Fibroblast of lung (primary cell): ENCODE measurements at regions not wholly inside any gene's neighbourhood (a gene's known extent, or its start where the extent isn't known, plus 50 kb on each side); places are given as distances from the start of the nearest gene placed in this dataset.

Experiments
- DNase-seq, 2 donors: peaks; one replicate each; pipeline versions ENCODE4 v3.0.0 to v3.0.0-alpha.2; 2010; ENCODE audit warnings: low read depth in 2 of 2
- H2AFZ ChIP-seq: 2 replicates; pipeline ENCODE4 v1.5.1; 2012; ENCODE audit warnings: low read length, control low read depth, inconsistent platforms
- H3K27ac ChIP-seq: 2 replicates; pipeline ENCODE4 v1.5.1; 2011; ENCODE audit warnings: low read length, control low read depth; ENCODE audit not compliant: insufficient read depth
- H3K27me3 ChIP-seq: 2 replicates; pipeline ENCODE4 v1.5.1; 2011; ENCODE audit warnings: mild to moderate bottlenecking, low read length; ENCODE audit not compliant: control insufficient read depth, insufficient read depth
- H3K36me3 ChIP-seq: 2 replicates; pipeline ENCODE4 v1.5.1; 2011; ENCODE audit warnings: low read length; ENCODE audit not compliant: control insufficient read depth, insufficient read depth
- H3K4me1 ChIP-seq: 2 replicates; pipeline ENCODE4 v1.5.1; 2011; ENCODE audit warnings: low read length; ENCODE audit not compliant: control insufficient read depth, insufficient read depth; ENCODE audit errors: extremely low read depth
- H3K4me2 ChIP-seq: 2 replicates; pipeline ENCODE4 v1.5.1; 2011; ENCODE audit warnings: low read length, control low read depth; ENCODE audit not compliant: insufficient read depth; ENCODE audit errors: extremely low read depth
- H3K4me3 ChIP-seq, 4 experiments: fragments of 200-600 bp in 1 of 4; sonication (generic) in 1 of 4; replicated peaks in 1 of 4; 2 replicates each; pipeline ENCODE4 v1.5.1; 2011 to 2016; ENCODE audit warnings: low read length in 4 of 4, low read depth in 3 of 4, mild to moderate bottlenecking in 3 of 4, control low read depth in 2 of 4, inconsistent platforms in 1 of 4, mixed read lengths in 1 of 4; ENCODE audit not compliant: insufficient read depth in 1 of 4; ENCODE audit errors: control extremely low read depth in 1 of 4
- H3K79me2 ChIP-seq: 2 replicates; pipeline ENCODE4 v1.5.1; 2012; ENCODE audit warnings: mild to moderate bottlenecking, low read length, inconsistent platforms; ENCODE audit not compliant: control insufficient read depth, insufficient read depth
- H3K9ac ChIP-seq: 2 replicates; pipeline ENCODE4 v1.5.1; 2011; ENCODE audit warnings: mild to moderate bottlenecking, low read length, control low read depth; ENCODE audit not compliant: insufficient read depth
- H3K9me3 ChIP-seq: 2 replicates; pipeline ENCODE4 v1.5.1; 2012; ENCODE audit warnings: low read depth, low read length; ENCODE audit not compliant: control insufficient read depth, insufficient read depth
- H4K20me1 ChIP-seq: 2 replicates; pipeline ENCODE4 v1.5.1; 2011; ENCODE audit warnings: low read length; ENCODE audit not compliant: control insufficient read depth, insufficient read depth; ENCODE audit errors: extremely low read depth
- EZH2 ChIP-seq: IDR thresholded peaks from 2 replicates; pipeline ENCODE4 v1.5.1; 2012; ENCODE audit warnings: low read length, control low read depth, mild to moderate bottlenecking; ENCODE audit errors: missing control alignments
- TF ChIP-seq, protein P1 (sequence below), 2 donors: IDR thresholded peaks in 1 of 2; conservative IDR thresholded peaks in 1 of 2; 1 replicate in 1 of 2; 2 replicates in 1 of 2; pipeline ENCODE4 v1.5.1; 2011 to 2012; ENCODE audit warnings: low read length in 2 of 2, control low read depth in 1 of 2, inconsistent platforms in 1 of 2, low read depth in 1 of 2, mild to moderate bottlenecking in 1 of 2

DNA sequence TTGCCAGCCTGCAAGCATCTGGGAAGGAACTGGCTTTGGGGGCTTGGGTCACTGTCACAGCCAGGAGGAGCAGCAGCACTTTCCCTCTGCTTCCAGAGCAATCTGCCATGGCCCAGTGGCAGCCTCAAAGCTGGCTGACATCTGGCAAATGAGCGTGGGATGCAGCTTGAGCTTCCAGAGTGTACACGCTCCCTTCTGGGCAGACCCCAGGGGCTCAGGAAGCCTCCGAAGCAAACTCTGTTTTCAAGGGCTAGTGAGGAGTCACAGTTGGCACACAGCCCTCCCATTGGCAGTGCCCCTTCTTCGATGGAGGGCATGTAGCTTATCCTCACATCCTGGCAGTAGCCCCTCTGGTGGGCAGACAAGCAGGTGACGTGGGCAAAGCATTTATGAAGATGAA is 249.6 kb downstream of the ENGASE start:
- Histone ChIP-seq H3K79me2 (no peaks in the 10 kb centered on the region), H3K36me3 (no peaks in the 10 kb centered on the region), H3K4me1 (no peaks in the 10 kb centered on the region), H4K20me1 (no peaks in the 10 kb centered on the region), H2AFZ (no peak overlapping the region), H3K4me3 (no peak overlapping the region), H3K9ac (no peak overlapping the region), H3K4me2 (no peak overlapping the region), H3K27ac (no peak overlapping the region), H3K9me3 (no peaks in the 10 kb centered on the region), H3K27me3 (no peaks in the 10 kb centered on the region)
- no peak for TF ChIP-seq EZH2
- TF ChIP-seq, protein P1, sequence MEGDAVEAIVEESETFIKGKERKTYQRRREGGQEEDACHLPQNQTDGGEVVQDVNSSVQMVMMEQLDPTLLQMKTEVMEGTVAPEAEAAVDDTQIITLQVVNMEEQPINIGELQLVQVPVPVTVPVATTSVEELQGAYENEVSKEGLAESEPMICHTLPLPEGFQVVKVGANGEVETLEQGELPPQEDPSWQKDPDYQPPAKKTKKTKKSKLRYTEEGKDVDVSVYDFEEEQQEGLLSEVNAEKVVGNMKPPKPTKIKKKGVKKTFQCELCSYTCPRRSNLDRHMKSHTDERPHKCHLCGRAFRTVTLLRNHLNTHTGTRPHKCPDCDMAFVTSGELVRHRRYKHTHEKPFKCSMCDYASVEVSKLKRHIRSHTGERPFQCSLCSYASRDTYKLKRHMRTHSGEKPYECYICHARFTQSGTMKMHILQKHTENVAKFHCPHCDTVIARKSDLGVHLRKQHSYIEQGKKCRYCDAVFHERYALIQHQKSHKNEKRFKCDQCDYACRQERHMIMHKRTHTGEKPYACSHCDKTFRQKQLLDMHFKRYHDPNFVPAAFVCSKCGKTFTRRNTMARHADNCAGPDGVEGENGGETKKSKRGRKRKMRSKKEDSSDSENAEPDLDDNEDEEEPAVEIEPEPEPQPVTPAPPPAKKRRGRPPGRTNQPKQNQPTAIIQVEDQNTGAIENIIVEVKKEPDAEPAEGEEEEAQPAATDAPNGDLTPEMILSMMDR (conservative IDR thresholded peaks at IDR 0.05 in 1 of 2, IDR thresholded peaks at IDR 0.05 in 1 of 2; ENCODE audit: low read depth in 1 of 2, low read length in 2 of 2): no peak
- DNase-seq: no peak

DNA sequence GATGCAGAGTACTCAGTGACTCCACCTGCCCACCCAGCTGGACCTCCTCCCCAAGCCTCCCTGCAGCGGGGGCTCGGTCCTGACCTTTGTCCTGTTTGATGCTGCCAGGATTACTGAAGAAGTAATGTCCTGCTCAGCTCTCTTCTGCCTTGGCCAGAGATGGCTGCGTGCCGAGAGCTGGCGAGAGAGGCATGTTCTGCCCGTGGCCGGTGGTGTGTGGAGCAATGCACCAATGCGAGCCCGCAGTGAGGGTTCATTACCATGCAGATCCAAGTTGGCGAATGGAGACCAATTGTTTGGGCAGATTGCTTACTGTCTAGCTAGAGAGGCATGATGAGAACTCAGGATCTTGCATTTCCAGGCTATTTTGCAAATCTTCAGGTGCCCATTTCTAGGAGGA is 248.9 kb downstream of the ENGASE start:
- H3K36me3 ChIP-seq: no peaks in the 10 kb centered on the region
- H4K20me1 ChIP-seq: no peaks in the 10 kb centered on the region
- no peaks in the 10 kb centered on the region for H3K79me2 ChIP-seq
- no peak overlapping the region for H3K4me3 ChIP-seq
- DNase-seq: no peak
- no peaks in the 10 kb centered on the region for H3K4me1 ChIP-seq
- no peak overlapping the region for H3K9ac ChIP-seq
- H2AFZ ChIP-seq: no peak overlapping the region
- H3K27ac ChIP-seq: no peak overlapping the region
- H3K27me3 ChIP-seq: no peaks in the 10 kb centered on the region
- no peak overlapping the region for H3K4me2 ChIP-seq
- TF ChIP-seq, protein P1 (conservative IDR thresholded peaks at IDR 0.05 in 1 of 2, IDR thresholded peaks at IDR 0.05 in 1 of 2; ENCODE audit: low read depth in 1 of 2, low read length in 2 of 2): no peak
- no peak for TF ChIP-seq EZH2
- H3K9me3 ChIP-seq: no peaks in the 10 kb centered on the region

DNA sequence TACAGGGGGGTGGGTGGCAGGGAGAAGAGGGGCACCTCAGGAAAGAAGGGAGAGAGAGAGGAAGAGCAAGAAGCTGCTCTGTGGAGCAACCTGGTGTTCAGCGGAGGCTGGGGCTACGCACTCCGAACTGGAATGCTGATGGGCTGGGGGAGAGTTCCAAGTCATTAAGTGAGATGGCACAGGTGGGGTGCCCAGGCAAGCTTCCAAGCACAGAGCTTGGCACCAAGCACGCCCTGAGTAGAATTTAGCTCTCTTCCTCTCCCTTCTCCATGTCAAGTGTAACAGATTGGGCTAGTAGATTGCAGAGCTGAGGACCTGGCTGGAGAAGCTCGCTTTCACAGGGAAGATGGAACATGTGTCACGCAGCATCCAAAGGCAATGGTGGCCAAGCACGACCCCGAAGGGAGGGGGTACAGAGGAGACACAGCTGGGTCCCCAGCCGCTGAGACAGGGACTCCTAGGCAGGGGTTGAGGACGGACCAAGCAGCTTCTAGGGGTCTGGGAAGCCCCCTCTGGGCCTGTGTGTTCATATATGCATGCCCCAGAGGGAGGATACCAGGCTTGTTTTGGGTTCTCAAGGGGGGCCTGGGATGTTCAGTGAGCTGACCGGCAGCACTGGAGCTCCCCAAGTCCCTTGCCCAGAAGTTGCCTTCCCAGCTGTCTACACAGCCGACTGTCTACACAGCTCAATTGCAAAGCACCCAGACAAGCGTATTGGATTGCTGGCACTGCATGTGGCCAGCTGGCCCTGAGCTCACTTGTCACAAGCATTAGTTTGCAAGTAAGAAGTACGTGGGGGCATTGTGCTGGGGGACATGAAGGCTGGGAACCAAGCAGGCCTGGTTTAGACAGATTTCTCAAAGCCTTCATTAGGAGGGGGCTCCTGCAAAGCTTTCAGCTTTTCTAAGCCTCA is 247.8 kb downstream of the ENGASE start:
- H3K9me3 ChIP-seq: no peaks in the 10 kb centered on the region
- no peak overlapping the region for H3K9ac ChIP-seq
- no peaks in the 10 kb centered on the region for H3K79me2 ChIP-seq
- H4K20me1 ChIP-seq: no peaks in the 10 kb centered on the region
- H3K4me2 ChIP-seq: no peak overlapping the region
- no peaks in the 10 kb centered on the region for H3K36me3 ChIP-seq
- H3K27ac ChIP-seq: no peak overlapping the region
- H2AFZ ChIP-seq: no peak overlapping the region
- no peak for DNase-seq
- no peak overlapping the region for H3K4me3 ChIP-seq
- H3K27me3 ChIP-seq: no peaks in the 10 kb centered on the region
- TF ChIP-seq, protein P1 (conservative IDR thresholded peaks at IDR 0.05 in 1 of 2, IDR thresholded peaks at IDR 0.05 in 1 of 2; ENCODE audit: low read depth in 1 of 2, low read length in 2 of 2): no peak
- no peak for TF ChIP-seq EZH2
- H3K4me1 ChIP-seq: no peaks in the 10 kb centered on the region
